ENCODE measurements at regions not wholly inside any gene's neighbourhood (a gene's known extent, or its start where the extent isn't known, plus 50 kb on each side); places are given as distances from the start of the nearest gene placed in this dataset.

- no peaks in the 10 kb centered on the region for H3K36me3 ChIP-seq (ENCODE audit: control insufficient read depth, insufficient read depth, low read length)
- in situ Hi-C loops (cut with HindIII; ENCODE audit: low pct_unique_long_range_greater_than_20kb, low sequenced_read_pairs): no loop called here
- H3K27me3 ChIP-seq (ENCODE audit: control insufficient read depth, insufficient read depth, low read length): peaks cover 5% of the 10 kb centered on the region
- H3K27ac ChIP-seq (ENCODE audit: low read length): no peak overlapping the region
- no peak for DNase-seq (ENCODE audit: low read depth, low spot score)
- H3K4me1 ChIP-seq (ENCODE audit: control insufficient read depth, insufficient read depth, low read length): no peaks in the 10 kb centered on the region
- no TSS peak for BruUV-seq (replicated peaks)
- TF ChIP-seq, protein P1, sequence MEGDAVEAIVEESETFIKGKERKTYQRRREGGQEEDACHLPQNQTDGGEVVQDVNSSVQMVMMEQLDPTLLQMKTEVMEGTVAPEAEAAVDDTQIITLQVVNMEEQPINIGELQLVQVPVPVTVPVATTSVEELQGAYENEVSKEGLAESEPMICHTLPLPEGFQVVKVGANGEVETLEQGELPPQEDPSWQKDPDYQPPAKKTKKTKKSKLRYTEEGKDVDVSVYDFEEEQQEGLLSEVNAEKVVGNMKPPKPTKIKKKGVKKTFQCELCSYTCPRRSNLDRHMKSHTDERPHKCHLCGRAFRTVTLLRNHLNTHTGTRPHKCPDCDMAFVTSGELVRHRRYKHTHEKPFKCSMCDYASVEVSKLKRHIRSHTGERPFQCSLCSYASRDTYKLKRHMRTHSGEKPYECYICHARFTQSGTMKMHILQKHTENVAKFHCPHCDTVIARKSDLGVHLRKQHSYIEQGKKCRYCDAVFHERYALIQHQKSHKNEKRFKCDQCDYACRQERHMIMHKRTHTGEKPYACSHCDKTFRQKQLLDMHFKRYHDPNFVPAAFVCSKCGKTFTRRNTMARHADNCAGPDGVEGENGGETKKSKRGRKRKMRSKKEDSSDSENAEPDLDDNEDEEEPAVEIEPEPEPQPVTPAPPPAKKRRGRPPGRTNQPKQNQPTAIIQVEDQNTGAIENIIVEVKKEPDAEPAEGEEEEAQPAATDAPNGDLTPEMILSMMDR (IDR thresholded peaks at IDR 0.05): no peak
- TF ChIP-seq POLR2AphosphoS5 (IDR thresholded peaks at IDR 0.05; ENCODE audit: low read depth, low read length): no peak
- TF ChIP-seq SIN3A (IDR thresholded peaks at IDR 0.05; ENCODE audit: borderline replicate concordance, insufficient read depth, low read depth, low read length): no peak
- TF ChIP-seq REST (IDR thresholded peaks at IDR 0.05; ENCODE audit: insufficient read depth in 1 of 2, low read depth in 2 of 2, low read length in 1 of 2): no peak
- TF ChIP-seq TCF7L2 (IDR thresholded peaks at IDR 0.05; ENCODE audit: low read depth, low read length): no peak
- H3K4me3 ChIP-seq (ENCODE audit: low read depth in 2 of 2, low read length in 2 of 2): no peak overlapping the region
- no peak for ATAC-seq
- ChIA-PET CTCF (no interaction called here), POLR2A (no interaction called here)
- intact Hi-C loops (cut with micrococcal nuclease; ENCODE audit: unreplicated experiment): no loop called here
- no peaks in the 10 kb centered on the region for H3K9me3 ChIP-seq (ENCODE audit: control insufficient read depth, insufficient read depth, low read depth, low read length)
These were observed 54.3 kb upstream of the HK2 start for GRCh38 chr2:74779587-74780135.
